A673 (cell line): ENCODE measurements at regions not wholly inside any gene's neighbourhood (a gene's known extent, or its start where the extent isn't known, plus 50 kb on each side); places are given as distances from the start of the nearest gene placed in this dataset.

Experiments
- BruUV-seq: library from RNA; stranded (reverse); fragments of 400-500 nt; replicated peaks from 2 replicates; lab custom pipeline; 2021; lab: Mats Ljungman, UMichigan
- CTCF ChIA-PET: fragments of 300-600 bp; sonication (Branson Sonifier 250); formaldehyde crosslinking; loops from one replicate; lab custom pipeline; 2022; ENCODE audit warnings: antibody characterized with exemption; lab: Charles Lee
- POLR2A ChIA-PET: fragments of 300-600 bp; sonication (Branson Sonifier 250); formaldehyde crosslinking; loops from one replicate; lab custom pipeline; 2022; ENCODE audit warnings: antibody characterized with exemption; ENCODE audit not compliant: low non-redundant PET; lab: Charles Lee
- DNase-seq: peaks from one replicate; pipeline ENCODE4 v3.0.0-alpha.2; 2015; ENCODE audit warnings: low spot score
- H3K27ac ChIP-seq: fragments of 200-600 bp; sonication (generic); 2 replicates; pipeline ENCODE4 v1.5.1; 2016; ENCODE audit warnings: mixed run types, low read depth, mild to moderate bottlenecking, mixed read lengths, antibody characterized with exemption, low read length; ENCODE audit not compliant: poor library complexity, severe bottlenecking
- H3K27me3 ChIP-seq: fragments of 200-600 bp; sonication (generic); replicated peaks from 2 replicates; pipeline ENCODE4 v1.6.1; 2017; ENCODE audit warnings: mixed run types, low read depth, mild to moderate bottlenecking, mixed read lengths, antibody characterized with exemption, low read length; ENCODE audit not compliant: insufficient read depth, poor library complexity
- H3K36me3 ChIP-seq: fragments of 200-600 bp; sonication (generic); 2 replicates; pipeline ENCODE4 v1.6.1; 2016; ENCODE audit warnings: mixed run types, mild to moderate bottlenecking, mixed read lengths, antibody characterized with exemption, low read length; ENCODE audit not compliant: insufficient read depth, poor library complexity, severe bottlenecking
- H3K4me1 ChIP-seq: fragments of 200-600 bp; sonication (generic); 2 replicates; pipeline ENCODE4 v1.6.1; 2017; ENCODE audit warnings: mixed run types, mild to moderate bottlenecking, mixed read lengths, antibody characterized with exemption, low read length; ENCODE audit not compliant: insufficient read depth, poor library complexity, severe bottlenecking
- H3K4me3 ChIP-seq: fragments of 200-600 bp; sonication (generic); 2 replicates; pipeline ENCODE4 v1.5.1; 2016; ENCODE audit warnings: low read depth, mixed run types, mild to moderate bottlenecking, mixed read lengths, low read length; ENCODE audit not compliant: poor library complexity, severe bottlenecking
- H3K9me3 ChIP-seq: fragments of 200-600 bp; sonication (generic); 2 replicates; pipeline ENCODE4 v1.6.1; 2016; ENCODE audit warnings: mixed run types, low read depth, mild to moderate bottlenecking, mixed read lengths, antibody characterized with exemption, low read length; ENCODE audit not compliant: poor library complexity, severe bottlenecking
- CTCF ChIP-seq: fragments of 300-800, 200-600 bp; sonication (generic); conservative IDR thresholded peaks from 2 replicates; pipeline ENCODE4 v1.5.1; 2017; ENCODE audit warnings: low read depth, mild to moderate bottlenecking, antibody characterized with exemption, low read length, moderate library complexity, mixed read lengths
- EZH2 ChIP-seq: fragments of 200-600 bp; sonication (generic); IDR thresholded peaks from 2 replicates; pipeline ENCODE4 v1.6.1; 2017; ENCODE audit warnings: borderline replicate concordance, low read depth, mild to moderate bottlenecking, mixed read lengths, antibody characterized with exemption, low read length; ENCODE audit not compliant: poor library complexity, severe bottlenecking
- intact Hi-C: fragments of 100-400 bp; cut with micrococcal nuclease; formaldehyde crosslinking; loops from one replicate; pipeline ENCODE4 v1.10.0; 2022; ENCODE audit not compliant: unreplicated experiment

GRCh38 chr10:739403-739802, 49.9 kb upstream of the DIP2C start:
- no peak overlapping the region for H3K4me3 ChIP-seq
- CTCF ChIA-PET, result no interaction called here
- POLR2A ChIA-PET, result no interaction called here
- no TSS peak for BruUV-seq
- no peaks in the 10 kb centered on the region for H3K4me1 ChIP-seq
- intact Hi-C loops, result no loop called here
- H3K27ac ChIP-seq, result no peak overlapping the region
- TF ChIP-seq CTCF (no peak), EZH2 (no peak)
- no peaks in the 10 kb centered on the region for H3K36me3 ChIP-seq
- no peaks in the 10 kb centered on the region for H3K9me3 ChIP-seq
- DNase-seq, result no peak
- peaks cover under 1% of the 10 kb centered on the region for H3K27me3 ChIP-seq
